ENCODE measurements at regions not wholly inside any gene's neighbourhood (a gene's known extent, or its start where the extent isn't known, plus 50 kb on each side); places are given as distances from the start of the nearest gene placed in this dataset.

- no peaks in the 10 kb centered on the region for H3K36me3 Mint-ChIP-seq
- ATAC-seq (peak in 1 of 2 donors; percentile 65), DNase-seq (ENCODE audit: low spot score in 2 of 2) (no peak)
- no peaks in the 10 kb centered on the region for H3K9me3 Mint-ChIP-seq
- H3K27ac Mint-ChIP-seq, result no peak overlapping the region
Measured at GRCh38 chr1:9476790-9477463, 62.3 kb upstream of the SLC25A33 start.

- no peaks in the 10 kb centered on the region for H3K9me3 Mint-ChIP-seq
- no peak for DNase-seq (ENCODE audit: low spot score in 2 of 2)
- H3K27ac Mint-ChIP-seq, result no peak overlapping the region
- no peak for ATAC-seq
- H3K36me3 Mint-ChIP-seq, result no peaks in the 10 kb centered on the region
Measured at GRCh38 chr1:9477535-9477934, 61.7 kb upstream of the SLC25A33 start.

- no peak overlapping the region for H3K27ac Mint-ChIP-seq
Measured at GRCh38 chr1:9478021-9478420, 61.2 kb upstream of the SLC25A33 start.

GRCh38 chr1:9481048-9481447, 58.2 kb upstream of the SLC25A33 start:
- no peaks in the 10 kb centered on the region for H3K9me3 Mint-ChIP-seq
- no peak overlapping the region for H3K27ac Mint-ChIP-seq
- no peak for DNase-seq (ENCODE audit: low spot score in 2 of 2)
- no peaks in the 10 kb centered on the region for H3K36me3 Mint-ChIP-seq
- no peak for ATAC-seq

More at GRCh38 chr1:9478021-9478420, 61.2 kb upstream of the SLC25A33 start:
- no peak for DNase-seq (ENCODE audit: low spot score in 2 of 2)
- H3K36me3 Mint-ChIP-seq, result no peaks in the 10 kb centered on the region
- ATAC-seq, result no peak
- H3K9me3 Mint-ChIP-seq, result no peaks in the 10 kb centered on the region

- H3K27ac Mint-ChIP-seq, result no peak overlapping the region
- DNase-seq (ENCODE audit: low spot score in 2 of 2), result no peak
- no peaks in the 10 kb centered on the region for H3K9me3 Mint-ChIP-seq
Measured at GRCh38 chr1:9482403-9482802, 56.9 kb upstream of the SLC25A33 start.

GRCh38 chr1:9482816-9483572, 56.3 kb upstream of the SLC25A33 start:
- DNase-seq (ENCODE audit: low spot score in 2 of 2) (no peak), ATAC-seq (no peak)
- H3K36me3 Mint-ChIP-seq, result no peaks in the 10 kb centered on the region
- H3K27ac Mint-ChIP-seq, result no peak overlapping the region
- H3K9me3 Mint-ChIP-seq, result no peaks in the 10 kb centered on the region

More at GRCh38 chr1:9482403-9482802, 56.9 kb upstream of the SLC25A33 start:
- H3K36me3 Mint-ChIP-seq, result no peaks in the 10 kb centered on the region
- ATAC-seq, result no peak

- Mint-ChIP-seq H3K36me3 (no peaks in the 10 kb centered on the region), H3K27ac (no peak overlapping the region), H3K9me3 (no peaks in the 10 kb centered on the region)
- no peak for ATAC-seq
- DNase-seq (ENCODE audit: low spot score in 2 of 2), result no peak
Measured at GRCh38 chr1:9486466-9487140, 52.7 kb upstream of the SLC25A33 start.
